NCI-H2196 (cell line): ENCODE measurements at regions not wholly inside any gene's neighbourhood (a gene's known extent, or its start where the extent isn't known, plus 50 kb on each side); places are given as distances from the start of the nearest gene placed in this dataset.

Experiments
- DNase-seq: peaks from one replicate; lab custom pipeline; 2025; ENCODE audit not compliant: unreplicated experiment; lab: John Stamatoyannopoulos, UW

- DNase-seq = no peak
Observed at GRCh38 chr6:121499666-121500065, 64.2 kb downstream of the GJA1 start.

- no peak for DNase-seq
Observed at GRCh38 chr6:121503589-121503991, 68.1 kb downstream of the GJA1 start.

DNA sequence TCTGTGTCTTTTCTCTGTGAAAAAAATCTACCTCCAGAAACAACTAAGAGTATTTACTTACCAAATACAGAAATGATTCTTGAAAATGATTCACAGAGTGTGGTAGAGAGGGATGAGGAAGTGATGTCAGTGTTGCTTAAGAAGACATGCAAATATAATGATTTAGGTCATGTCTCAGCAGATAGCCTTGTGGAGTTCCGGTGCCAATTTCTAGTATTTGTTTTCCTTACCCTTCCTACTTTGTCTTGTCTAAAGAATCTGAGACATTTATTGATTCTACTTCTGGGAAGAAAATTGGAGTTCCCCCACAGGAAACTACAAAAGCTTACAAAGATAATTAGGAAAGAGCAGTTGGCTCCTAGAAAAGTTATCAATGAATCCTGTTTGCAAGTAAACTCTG is 68.8 kb downstream of the GJA1 start:
- no peak for DNase-seq

- DNase-seq = no peak
Observed at GRCh38 chr6:121505284-121505683, 69.8 kb downstream of the GJA1 start.

GRCh38 chr6:121506761-121507754 is 71.6 kb downstream of the GJA1 start:
- DNase-seq = no peak

DNA sequence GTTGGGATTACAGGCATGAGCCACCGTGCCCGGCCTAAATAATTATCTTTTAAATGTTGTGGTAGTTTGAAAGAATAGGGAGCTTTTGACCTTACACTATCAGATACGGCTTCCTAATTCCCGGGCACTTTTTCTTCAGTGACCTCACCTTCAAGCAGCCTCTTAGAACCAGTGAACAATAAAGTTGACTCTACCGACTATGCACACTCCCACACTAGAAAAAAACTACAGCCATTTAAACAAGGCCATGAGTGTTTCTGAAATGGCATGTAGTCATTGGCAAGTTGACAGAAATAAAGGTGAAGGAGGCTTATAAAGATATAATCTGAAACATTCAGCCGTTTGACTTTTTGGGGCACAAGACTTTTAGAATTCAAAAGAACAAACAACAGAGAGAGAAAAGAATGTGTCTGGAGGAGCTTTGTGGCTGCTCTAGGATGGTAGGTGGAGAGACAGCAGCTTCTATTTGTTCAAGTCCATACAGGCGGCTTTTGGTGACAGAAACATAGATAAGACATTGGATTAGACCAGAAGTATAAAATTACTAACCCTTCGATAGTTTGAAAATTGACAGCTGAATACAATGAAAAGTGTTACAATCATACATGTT is 75.2 kb downstream of the GJA1 start:
- DNase-seq = no peak

DNA sequence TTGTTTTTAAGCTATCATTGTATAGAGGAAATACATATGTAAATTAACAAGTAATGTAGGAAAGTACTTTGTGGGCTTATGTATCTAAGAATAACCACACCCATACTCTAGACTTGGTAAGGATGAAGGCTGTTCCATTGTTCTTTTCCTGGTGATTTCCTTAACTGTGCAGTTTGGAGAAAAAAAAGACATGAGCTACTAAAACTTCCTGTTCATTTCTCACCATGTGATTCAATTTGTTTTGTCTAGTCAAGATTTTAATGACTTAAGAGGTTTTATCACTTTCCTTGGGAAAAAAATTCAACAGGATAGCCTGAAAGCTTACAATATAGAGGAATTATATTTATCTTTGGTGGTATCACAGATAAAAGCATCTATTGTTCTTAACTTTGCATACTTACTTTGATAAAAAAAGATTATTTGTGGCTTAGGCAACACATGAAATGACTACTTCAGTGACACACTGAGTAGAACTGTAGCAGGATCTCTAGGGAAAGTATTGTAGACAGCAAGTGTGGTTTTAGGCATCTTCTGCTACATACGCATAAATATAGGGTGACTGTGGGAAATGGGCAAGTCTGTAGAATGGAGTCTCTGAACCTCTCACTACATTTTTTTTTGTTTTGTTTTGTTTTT is 80.3 kb downstream of the GJA1 start:
- DNase-seq = no peak

- no peak for DNase-seq
Observed at GRCh38 chr6:121516331-121516730, 80.9 kb downstream of the GJA1 start.

DNA sequence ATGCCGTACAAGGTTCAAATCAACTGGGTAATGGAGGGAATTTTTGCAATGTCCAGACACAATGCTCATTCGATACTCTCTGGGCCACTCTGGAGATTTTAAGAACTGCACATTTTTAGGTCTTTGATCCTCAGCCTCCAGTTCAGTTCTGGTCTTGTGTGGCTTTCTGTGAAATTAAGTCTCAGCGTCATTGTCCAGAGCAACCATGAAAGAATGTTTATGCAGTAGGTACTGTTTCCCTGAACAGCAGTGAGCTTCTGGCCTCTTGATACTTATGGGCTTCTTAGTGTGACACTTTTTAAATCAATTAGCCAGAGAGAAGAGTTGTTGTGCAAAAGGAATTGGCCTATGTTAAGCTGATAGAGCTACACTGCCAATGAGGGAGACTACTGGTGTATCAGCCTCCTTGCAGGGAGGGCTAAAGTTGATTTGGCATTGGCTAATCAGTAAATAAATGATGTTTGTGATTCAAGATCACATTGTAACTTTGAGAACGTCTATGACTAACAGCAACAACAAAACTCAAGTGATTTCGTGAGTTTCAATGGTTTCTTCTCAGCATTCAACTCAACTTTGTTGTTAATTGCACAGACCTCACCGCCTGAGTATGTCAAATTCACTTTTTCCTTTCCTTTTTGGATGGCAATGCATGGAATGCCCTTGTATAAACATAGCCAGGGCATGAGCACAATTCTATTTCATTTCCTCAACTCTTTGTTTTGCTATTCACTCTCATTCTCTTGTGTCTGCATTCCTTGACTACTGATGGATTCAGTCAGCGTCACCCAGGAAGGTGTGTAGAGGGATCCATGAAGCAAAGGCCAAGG is 85.1 kb downstream of the GJA1 start:
- no peak for DNase-seq

DNA sequence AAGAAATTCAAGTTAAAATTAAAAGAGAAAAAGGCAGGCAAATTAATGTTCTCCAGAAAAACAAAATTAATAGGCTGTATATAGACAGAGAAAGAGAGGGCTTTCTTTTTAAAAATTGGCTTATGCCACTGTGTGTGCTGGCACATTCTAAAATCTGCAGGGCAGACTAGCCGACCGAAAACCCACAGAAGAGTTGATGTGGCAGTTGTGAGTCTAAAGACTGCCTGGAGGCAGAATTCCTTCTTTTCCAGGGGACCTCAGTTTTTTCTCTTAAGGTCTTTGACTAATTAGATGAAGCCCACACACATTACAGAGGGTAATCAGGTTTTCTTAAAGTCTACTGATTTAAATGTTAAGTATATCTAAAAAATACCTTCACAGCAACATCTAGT is 85.7 kb downstream of the GJA1 start:
- no peak for DNase-seq

DNA sequence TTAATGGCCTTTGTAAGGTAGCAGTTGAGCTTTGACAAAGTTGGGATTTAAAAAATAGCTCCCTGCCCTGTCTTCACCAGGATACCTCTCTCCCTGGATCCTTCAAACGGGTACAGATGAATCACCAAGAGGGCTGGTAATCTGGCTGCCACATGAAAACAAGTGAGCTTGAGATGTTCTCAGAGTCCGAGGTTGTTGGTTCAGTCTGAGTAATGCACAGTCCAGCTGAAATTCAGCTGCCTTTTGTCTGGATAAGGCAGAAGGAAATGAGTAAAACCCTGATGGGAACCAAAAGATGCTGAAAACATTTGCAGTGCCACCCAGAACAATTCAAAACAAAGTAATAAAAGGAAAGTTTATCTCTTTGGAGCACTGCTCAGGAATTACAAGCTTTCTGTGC is 86.8 kb downstream of the GJA1 start:
- DNase-seq = no peak

GRCh38 chr6:121522771-121523386 is 87.4 kb downstream of the GJA1 start:
- DNase-seq = no peak

DNA sequence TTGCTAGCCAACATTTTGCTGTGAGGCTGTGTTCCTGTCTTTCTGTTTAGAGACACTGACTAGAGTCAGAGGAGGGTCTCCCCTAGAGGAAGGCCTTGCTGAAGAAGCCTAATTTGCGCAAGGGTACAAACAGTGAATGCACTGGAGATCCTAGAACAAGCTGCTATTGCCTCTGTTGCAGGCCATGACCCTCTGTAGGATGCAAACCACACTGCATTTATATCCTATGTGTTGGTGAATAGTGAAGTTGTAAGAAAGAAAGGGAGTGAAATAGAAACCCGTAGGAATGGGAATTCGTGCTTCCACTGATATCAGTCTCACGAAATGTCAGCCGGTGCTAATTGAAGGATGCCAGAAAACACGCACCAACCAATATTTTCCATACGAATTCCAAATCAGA is 88.2 kb downstream of the GJA1 start:
- no peak for DNase-seq

DNA sequence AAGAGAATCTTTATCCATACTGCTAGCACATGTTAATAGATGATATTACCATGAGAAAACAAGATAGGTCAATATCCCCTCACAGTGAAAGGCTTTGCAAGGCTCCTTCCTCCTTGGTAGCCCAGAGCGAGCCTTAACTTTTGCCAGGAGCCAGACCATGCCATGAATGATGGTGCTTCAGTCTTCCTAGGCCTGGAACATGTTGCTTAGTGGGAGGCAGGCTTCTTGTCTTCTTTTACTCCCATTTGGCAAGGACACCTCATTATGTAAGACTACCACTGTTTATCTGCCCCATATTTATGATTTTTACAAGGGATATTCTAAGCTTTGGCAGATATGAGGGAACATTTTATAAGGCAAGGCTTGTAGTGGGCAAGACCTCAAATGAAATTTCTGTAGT is 90.8 kb downstream of the GJA1 start:
- no peak for DNase-seq

DNA sequence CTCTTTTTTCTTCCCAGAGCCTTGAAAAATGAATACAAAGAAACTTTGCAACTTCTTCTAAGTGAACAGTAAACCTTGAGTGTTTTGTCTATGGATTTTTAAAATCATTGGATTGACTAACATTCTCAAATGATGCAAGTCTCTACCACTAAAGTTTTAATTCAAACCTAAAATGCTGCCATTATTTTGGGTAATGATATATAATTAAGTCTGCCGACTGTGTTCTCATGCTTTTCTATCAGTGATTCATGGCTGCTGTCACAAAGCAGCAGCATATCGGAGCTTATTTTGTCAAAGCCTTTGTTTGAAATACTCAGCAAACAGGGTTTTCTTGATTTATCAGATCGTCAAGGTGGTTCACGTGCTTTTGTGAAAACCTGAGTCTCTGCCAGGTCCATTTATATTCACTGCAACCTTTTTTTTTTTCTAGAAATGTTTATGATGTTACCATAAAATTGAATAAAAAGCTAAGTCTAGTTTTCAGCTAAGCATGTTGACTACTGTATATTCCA is 96.3 kb downstream of the GJA1 start:
- no peak for DNase-seq

- DNase-seq = no peak
Observed at GRCh38 chr6:121533321-121533841, 97.9 kb downstream of the GJA1 start.

- no peak for DNase-seq
Observed at GRCh38 chr6:121535777-121536176, 100.3 kb downstream of the GJA1 start.

DNA sequence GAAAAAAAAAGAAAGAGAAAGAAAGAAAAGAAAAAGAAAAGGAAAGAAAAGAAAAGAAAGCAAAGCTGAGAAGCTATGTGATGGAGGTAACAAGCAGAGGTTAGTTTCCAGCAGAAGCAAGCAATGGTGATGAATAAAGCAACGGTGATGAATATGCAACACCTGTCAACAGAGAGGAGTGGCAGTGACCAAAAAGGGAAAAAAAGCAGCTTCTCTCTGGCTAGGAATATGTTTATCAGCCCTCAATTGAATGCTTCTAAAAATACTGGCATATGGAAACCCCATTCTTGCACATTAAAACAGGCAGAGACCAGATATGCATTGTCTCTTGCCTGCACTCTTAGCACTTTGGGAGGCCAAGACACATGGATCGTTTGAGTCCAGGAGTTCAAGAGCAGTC is 100.9 kb downstream of the GJA1 start:
- DNase-seq = no peak

DNA sequence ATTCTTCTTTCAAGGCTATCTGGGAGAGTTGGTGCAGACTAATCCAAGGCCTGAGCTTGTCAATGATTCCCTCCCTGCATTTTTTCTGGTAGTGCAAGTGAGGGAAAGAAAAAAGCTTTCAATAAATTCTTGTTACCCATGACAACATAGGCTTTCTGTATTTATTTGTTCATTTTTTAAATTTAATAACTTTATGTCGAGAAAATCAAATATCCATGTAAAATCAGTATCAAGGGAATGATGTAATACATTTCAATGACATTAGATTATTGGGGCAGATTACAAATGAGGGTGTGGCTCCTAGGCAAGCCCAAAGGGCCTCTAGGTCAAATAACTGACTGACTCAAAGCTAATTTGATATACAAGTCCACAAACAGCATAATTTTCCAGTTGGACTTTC is 104.0 kb downstream of the GJA1 start:
- no peak for DNase-seq

DNA sequence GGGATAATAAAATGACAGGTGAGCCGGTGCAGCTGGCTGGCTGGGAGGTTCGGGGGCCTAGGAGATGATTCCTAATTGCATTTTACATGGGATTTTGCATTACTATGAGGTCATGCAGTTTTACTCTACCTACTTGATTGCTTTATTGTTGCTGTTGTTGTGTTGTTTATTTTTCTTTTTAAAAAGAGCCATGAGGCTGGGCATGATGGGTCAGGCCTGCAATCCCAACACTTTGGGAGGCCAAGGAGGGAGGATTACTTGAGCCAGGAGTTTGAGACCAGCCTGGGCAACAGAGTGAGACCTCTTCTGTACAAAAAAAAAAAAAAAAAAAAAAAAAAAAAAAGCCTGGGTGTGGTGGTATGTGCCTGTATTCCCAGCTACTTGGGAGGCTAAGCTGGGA is 104.8 kb downstream of the GJA1 start:
- DNase-seq = no peak
